Epithelial cell of esophagus (primary cell): ENCODE measurements at regions not wholly inside any gene's neighbourhood (a gene's known extent, or its start where the extent isn't known, plus 50 kb on each side); places are given as distances from the start of the nearest gene placed in this dataset.

Experiments
- DNase-seq: peaks from one replicate; pipeline ENCODE4 v3.0.0; 2010; ENCODE audit warnings: low read depth
- H3K4me3 ChIP-seq: 2 replicates; pipeline ENCODE4 v1.5.1; 2011; ENCODE audit warnings: mild to moderate bottlenecking, low read length, control low read depth
- TF ChIP-seq, protein P1 (sequence below): IDR thresholded peaks from 2 replicates; pipeline ENCODE4 v1.5.1; 2011; ENCODE audit warnings: low read depth, mild to moderate bottlenecking, low read length, control low read depth, inconsistent platforms; ENCODE audit not compliant: insufficient read depth; ENCODE audit errors: missing control alignments

DNA sequence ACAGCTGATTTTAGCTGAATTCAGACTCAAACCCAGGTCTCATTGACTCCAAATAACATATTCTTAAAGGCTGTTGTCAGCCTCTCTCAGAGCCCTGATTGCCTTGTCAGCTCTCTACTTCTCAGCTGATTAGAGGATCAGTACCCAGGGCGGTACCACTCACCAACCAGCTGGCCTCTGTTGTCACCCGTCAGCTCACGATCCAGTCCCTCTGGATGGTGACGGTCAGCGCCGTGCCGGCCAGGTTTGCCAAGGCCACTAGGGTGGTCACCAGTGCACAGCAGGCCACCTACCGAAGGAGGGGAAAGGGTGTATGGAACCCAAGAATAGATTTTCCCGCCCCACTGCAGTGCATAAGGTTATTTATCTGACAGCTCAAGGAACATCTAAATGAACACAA lies 52.3 kb upstream of the TOMM7 start:
- no peak for DNase-seq
- TF ChIP-seq, protein P1, sequence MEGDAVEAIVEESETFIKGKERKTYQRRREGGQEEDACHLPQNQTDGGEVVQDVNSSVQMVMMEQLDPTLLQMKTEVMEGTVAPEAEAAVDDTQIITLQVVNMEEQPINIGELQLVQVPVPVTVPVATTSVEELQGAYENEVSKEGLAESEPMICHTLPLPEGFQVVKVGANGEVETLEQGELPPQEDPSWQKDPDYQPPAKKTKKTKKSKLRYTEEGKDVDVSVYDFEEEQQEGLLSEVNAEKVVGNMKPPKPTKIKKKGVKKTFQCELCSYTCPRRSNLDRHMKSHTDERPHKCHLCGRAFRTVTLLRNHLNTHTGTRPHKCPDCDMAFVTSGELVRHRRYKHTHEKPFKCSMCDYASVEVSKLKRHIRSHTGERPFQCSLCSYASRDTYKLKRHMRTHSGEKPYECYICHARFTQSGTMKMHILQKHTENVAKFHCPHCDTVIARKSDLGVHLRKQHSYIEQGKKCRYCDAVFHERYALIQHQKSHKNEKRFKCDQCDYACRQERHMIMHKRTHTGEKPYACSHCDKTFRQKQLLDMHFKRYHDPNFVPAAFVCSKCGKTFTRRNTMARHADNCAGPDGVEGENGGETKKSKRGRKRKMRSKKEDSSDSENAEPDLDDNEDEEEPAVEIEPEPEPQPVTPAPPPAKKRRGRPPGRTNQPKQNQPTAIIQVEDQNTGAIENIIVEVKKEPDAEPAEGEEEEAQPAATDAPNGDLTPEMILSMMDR, result no peak
- no peak overlapping the region for H3K4me3 ChIP-seq
